K562 (cell line): ENCODE measurements at regions not wholly inside any gene's neighbourhood (a gene's known extent, or its start where the extent isn't known, plus 50 kb on each side); places are given as distances from the start of the nearest gene placed in this dataset.
A peak's percentile ranks its signal among the peaks of the same experiment; 100 is the strongest.

Experiments
- ATAC-seq: fragments of 200-7000 bp; cut with Tn5 transposase; 3 replicates; pipeline ENCODE4 v1.9.1; 2020; ENCODE audit warnings: moderate library complexity
- BruUV-seq: library from RNA; stranded (reverse); fragments of 400-500 nt; replicated peaks from 2 replicates; lab custom pipeline; 2021; lab: Mats Ljungman, UMichigan
- CTCF ChIA-PET: fragments of 300-600 bp; formaldehyde crosslinking; extraction: SDS; loops from one replicate; lab custom pipeline; 2021; ENCODE audit warnings: low intra/inter-chr PET ratio; lab: Yijun Ruan, JAX
- POLR2A ChIA-PET: fragments of 300-600, 350-650 bp; sonication (Branson Sonifier 250); formaldehyde crosslinking; extraction: SDS; loops from one replicate; lab custom pipeline; 2021; ENCODE audit warnings: antibody characterized with exemption, inconsistent platforms; lab: Yijun Ruan, JAX
- DNase-seq, 4 experiments: peaks; one replicate each; pipeline versions ENCODE4 v3.0.0 to v3.0.0-alpha.2; 2011 to 2018; ENCODE audit warnings: low spot score in 3 of 4, mixed read lengths in 3 of 4; ENCODE audit errors: extremely low read depth in 1 of 4
- FAIRE-seq: peaks from 2 replicates; lab custom pipeline; 2011; peaks lifted over from hg19 to GRCh38; lab: Jason Lieb, UNC
- H2AFZ ChIP-seq: 2 replicates; pipeline ENCODE4 v1.6.0; 2011; ENCODE audit warnings: low read depth, low read length, control low read depth, inconsistent platforms
- H3K27ac ChIP-seq: fragments of 200-600 bp; 3 replicates; pipeline ENCODE4 v1.8.0; 2011; ENCODE audit warnings: low read depth, mild to moderate bottlenecking, control low read depth, inconsistent platforms, low read length, moderate library complexity, mixed read lengths; ENCODE audit errors: extremely low read depth
- H3K27me3 ChIP-seq, 2 experiments: fragments of 300-600 bp in 1 of 2; 2 replicates in 1 of 2; 3 replicates in 1 of 2; pipeline versions ENCODE4 v1.6.0 to v1.8.0; 2011; ENCODE audit warnings: inconsistent platforms in 2 of 2, low read length in 2 of 2, mild to moderate bottlenecking in 1 of 2, mixed read lengths in 1 of 2, moderate library complexity in 1 of 2; ENCODE audit not compliant: control insufficient read depth in 2 of 2, insufficient read depth in 2 of 2
- H3K36me3 ChIP-seq: fragments of 300-600 bp; 3 replicates; pipeline ENCODE4 v1.8.0; 2011; ENCODE audit warnings: mild to moderate bottlenecking, low read length, inconsistent platforms; ENCODE audit not compliant: control insufficient read depth, insufficient read depth
- H3K4me1 ChIP-seq, 2 experiments: fragments of 200-600 bp in 1 of 2; replicated peaks in 1 of 2; 2 replicates in 1 of 2; 3 replicates in 1 of 2; pipeline versions ENCODE4 v1.5.1 to v1.8.0; 2011; ENCODE audit warnings: inconsistent platforms in 2 of 2, low read length in 2 of 2, mild to moderate bottlenecking in 1 of 2, mixed read lengths in 1 of 2, moderate library complexity in 1 of 2; ENCODE audit not compliant: control insufficient read depth in 2 of 2, insufficient read depth in 2 of 2
- H3K4me2 ChIP-seq: 2 replicates; pipeline ENCODE4 v1.6.1; 2011; ENCODE audit warnings: low read length, control low read depth, inconsistent platforms, mixed read lengths; ENCODE audit not compliant: insufficient read depth
- H3K4me3 ChIP-seq: fragments of 200-600 bp; sonication (generic), shearing (Covaris generic); 2 replicates; pipeline ENCODE4 v1.5.1; 2016; ENCODE audit warnings: control low read depth, inconsistent platforms
- H3K79me2 ChIP-seq: fragments of 200-600 bp; 3 replicates; pipeline ENCODE4 v1.8.0; 2011; ENCODE audit warnings: low read length, inconsistent platforms; ENCODE audit not compliant: control insufficient read depth, insufficient read depth
- H3K9ac ChIP-seq, 2 experiments: 2 replicates each; pipeline versions ENCODE4 v1.6.0 to v1.6.1; 2011; ENCODE audit warnings: low read depth in 2 of 2, low read length in 2 of 2, control low read depth in 1 of 2, inconsistent platforms in 1 of 2, mild to moderate bottlenecking in 1 of 2, mixed read lengths in 1 of 2; ENCODE audit not compliant: insufficient read depth in 1 of 2
- H3K9me1 ChIP-seq: one replicate; pipeline ENCODE4 v1.6.0; 2011; ENCODE audit warnings: inconsistent platforms, mild to moderate bottlenecking, low read length, moderate library complexity; ENCODE audit not compliant: control insufficient read depth, insufficient read depth
- H3K9me3 ChIP-seq: replicated peaks from 2 replicates; pipeline ENCODE4 v1.5.1; 2011; ENCODE audit warnings: low read depth, low read length, inconsistent platforms; ENCODE audit not compliant: control insufficient read depth, insufficient read depth
- H4K20me1 ChIP-seq: replicated peaks from 2 replicates; pipeline ENCODE4 v1.6.1; 2011; ENCODE audit warnings: low read length, inconsistent platforms, mixed read lengths; ENCODE audit not compliant: control insufficient read depth, insufficient read depth
- E2F6 ChIP-seq, 2 experiments: IDR thresholded peaks; 2 replicates each; pipeline ENCODE4 v1.6.1; 2011; ENCODE audit warnings: borderline replicate concordance in 1 of 2, control low read depth in 1 of 2, low read depth in 1 of 2, low read length in 1 of 2, mild to moderate bottlenecking in 1 of 2, mixed read lengths in 1 of 2, moderate library complexity in 1 of 2; ENCODE audit not compliant: insufficient read depth in 1 of 2, insufficient read length in 1 of 2, poor library complexity in 1 of 2, severe bottlenecking in 1 of 2; ENCODE audit errors: extremely low read depth in 1 of 2
- HCFC1 ChIP-seq: IDR thresholded peaks from 2 replicates; pipeline ENCODE4 v1.6.1; 2012; ENCODE audit warnings: low read depth, low read length, improper control_type of control experiment
- HDAC2 ChIP-seq: fragments of 450-650 bp; IDR thresholded peaks from 2 replicates; pipeline ENCODE4 v1.6.1; 2016; ENCODE audit warnings: mild to moderate bottlenecking
- KLF6 ChIP-seq: fragments of 250-450 bp; sonication (Bioruptor Pico); IDR thresholded peaks from 2 replicates; pipeline ENCODE4 v1.4.0; 2020; ENCODE audit warnings: mild to moderate bottlenecking, moderate library complexity, borderline replicate concordance
- PKNOX1 ChIP-seq: fragments of 450-650 bp; IDR thresholded peaks from 2 replicates; pipeline ENCODE4 v1.6.1; 2016
- RBM25 ChIP-seq: fragments of 200-400 bp; formaldehyde crosslinking; IDR thresholded peaks from 2 replicates; pipeline ENCODE4 v1.6.1; 2018; ENCODE audit warnings: low read length, low read depth, moderate library complexity; ENCODE audit not compliant: severe bottlenecking
- SAFB2 ChIP-seq: fragments of 200-400 bp; formaldehyde crosslinking; IDR thresholded peaks from 2 replicates; pipeline ENCODE4 v1.6.1; 2018; ENCODE audit warnings: borderline replicate concordance, low read length, low read depth, moderate library complexity; ENCODE audit not compliant: severe bottlenecking
- SPI1 ChIP-seq: IDR thresholded peaks from 2 replicates; pipeline ENCODE4 v1.6.1; 2011; ENCODE audit warnings: low read depth, low read length, control low read depth, borderline replicate concordance
- TBP ChIP-seq: optimal IDR thresholded peaks from 2 replicates; pipeline ENCODE3; 2011; ENCODE audit warnings: low read depth, low read length, improper control_type of control experiment
- ZC3H11A ChIP-seq: IDR thresholded peaks from 2 replicates; pipeline ENCODE4 v1.6.1; 2012; ENCODE audit warnings: low read depth, low read length, improper control_type of control experiment
- ZFP30 ChIP-seq: fragments of 250-450 bp; sonication (Bioruptor Pico); IDR thresholded peaks from 2 replicates; pipeline ENCODE4 v1.8.0; 2022; ENCODE audit warnings: moderate library complexity, mild to moderate bottlenecking, inconsistent platforms, borderline replicate concordance
- WGBS: fragments of 100-300 bp; shearing (Covaris generic); methylation state at CpG from one replicate; pipeline ENCODE4 v1.1.6; 2016; ENCODE audit warnings: low coverage, mixed read lengths; ENCODE audit not compliant: insufficient coverage; ENCODE audit errors: missing lambda C conversion rate; 5-methylcytosine and 5-hydroxymethylcytosine counted together
- in situ Hi-C: fragments of 300-500 bp; cut with MboI; formaldehyde crosslinking; loops from 4 replicates; pipeline ENCODE4 v1.15.0; 2018; ENCODE audit warnings: inconsistent platforms, mixed read lengths
- intact Hi-C: fragments of 100-400 bp; cut with micrococcal nuclease; formaldehyde crosslinking; loops from 2 replicates; pipeline ENCODE4 v1.14.2; 2022

DNA sequence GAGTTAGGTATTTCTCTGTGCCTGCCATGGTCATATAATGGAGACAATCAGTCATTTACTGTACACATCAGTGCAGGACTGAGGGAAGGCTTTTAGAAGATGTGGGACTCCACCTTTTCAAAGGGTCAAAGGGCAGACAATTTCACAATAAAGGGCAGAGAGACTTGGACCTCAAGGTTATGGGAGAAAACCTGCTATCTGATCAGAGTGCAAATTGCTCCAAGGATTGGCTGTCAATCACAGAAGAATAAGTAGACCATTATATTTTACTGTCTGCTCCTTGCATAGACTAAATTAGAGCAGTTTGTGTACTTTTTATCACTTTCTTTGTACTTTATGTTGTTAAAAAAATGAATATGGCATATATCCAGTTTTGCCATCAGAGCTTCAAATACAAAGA is 314.9 kb upstream of the ATP11B start (continued):
- TF ChIP-seq RBM25 (no peak), TBP (no peak), SAFB2 (no peak), E2F6 (IDR thresholded peaks at IDR 0.05; ENCODE audit: borderline replicate concordance in 1 of 2, extremely low read depth in 1 of 2, insufficient read depth in 1 of 2, insufficient read length in 1 of 2, low read depth in 1 of 2, low read length in 1 of 2, poor library complexity in 1 of 2, severe bottlenecking in 1 of 2) (no peak), PKNOX1 (peak; percentile 60)

DNA sequence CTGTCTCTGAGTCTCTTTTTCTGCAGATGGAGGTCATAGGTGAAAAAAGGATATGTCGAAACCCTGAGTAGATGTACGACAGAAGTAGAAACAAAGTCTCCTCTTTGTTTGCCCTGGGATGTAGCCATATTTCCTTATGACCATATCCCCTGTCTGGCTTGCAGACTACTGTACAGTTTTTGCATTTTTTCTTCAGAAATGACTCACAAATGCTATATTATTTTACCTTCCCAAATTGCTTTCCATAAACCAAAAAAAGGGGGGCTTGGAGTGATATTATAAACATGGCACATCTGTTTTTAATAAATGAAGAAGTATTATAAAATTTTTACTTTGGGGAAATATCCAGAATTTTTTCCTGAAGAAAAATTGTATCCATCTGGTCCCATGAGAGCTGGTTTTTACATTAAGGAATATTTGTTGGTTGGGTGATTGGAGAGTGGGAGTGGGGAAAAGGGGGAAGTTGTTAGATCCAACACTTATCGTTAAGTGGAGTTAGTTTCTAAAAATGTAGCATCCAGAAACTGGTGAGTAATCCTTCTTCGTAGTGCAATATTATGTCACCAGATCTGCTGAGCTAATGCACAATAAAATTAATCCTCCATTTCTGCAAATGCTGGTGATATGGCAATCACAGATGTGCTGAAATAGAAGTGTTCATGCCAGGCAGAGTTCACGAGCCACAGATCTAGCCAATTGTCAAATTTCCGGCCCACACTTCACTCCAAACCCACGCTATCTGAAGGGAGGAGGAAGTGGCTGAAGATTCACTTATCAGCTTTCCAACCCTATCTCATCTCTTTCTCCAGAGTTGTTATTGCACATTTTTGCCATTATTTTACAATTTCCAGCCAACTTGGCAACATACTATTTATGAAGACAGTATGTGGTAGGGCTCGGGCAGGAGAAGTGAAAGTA is 313.6 kb upstream of the ATP11B start:
- Histone ChIP-seq H3K27me3 (no peaks in the 10 kb centered on the region), H3K9ac (no peak overlapping the region), H3K4me2 (peak overlapping the region; percentile 43), H3K9me1 (no peaks in the 10 kb centered on the region), H3K4me3 (no peak overlapping the region), H3K4me1 (peaks cover 0 to 6% of the 10 kb centered on the region in 2 experiments; a peak in 2 of 5 replicates), H3K9me3 (no peaks in the 10 kb centered on the region), H3K79me2 (no peaks in the 10 kb centered on the region), H3K27ac (no peak overlapping the region), H3K36me3 (no peaks in the 10 kb centered on the region), H4K20me1 (no peaks in the 10 kb centered on the region), H2AFZ (peak overlapping the region; percentile 49; the same call in 1 of the 2 replicates)
- POLR2A ChIA-PET = no interaction called here
- WGBS = 10% methylated on average over 8 of the region's 8 CpGs
- no peak for ATAC-seq
- DNase-seq = no peak
- in situ Hi-C loops = no loop called here
- CTCF ChIA-PET = no interaction called here
- FAIRE-seq = peak; percentile 49
- no peak for TF ChIP-seq ZFP30 (CRISPR knock-in tag)
- no peak for TF ChIP-seq HCFC1
- no peak for TF ChIP-seq ZC3H11A
- no peak for TF ChIP-seq HDAC2
- no peak for TF ChIP-seq KLF6
- peak; percentile 51; the same call in 1 of the 2 replicates for TF ChIP-seq SPI1
- intact Hi-C loops = loop anchor here (10.0 kb wide), 1 partner anchor 115 kb away; no protein-coding TSS in a partner anchor
- BruUV-seq = no TSS peak
